ENCODE measurements at regions not wholly inside any gene's neighbourhood (a gene's known extent, or its start where the extent isn't known, plus 50 kb on each side); places are given as distances from the start of the nearest gene placed in this dataset.

DNA sequence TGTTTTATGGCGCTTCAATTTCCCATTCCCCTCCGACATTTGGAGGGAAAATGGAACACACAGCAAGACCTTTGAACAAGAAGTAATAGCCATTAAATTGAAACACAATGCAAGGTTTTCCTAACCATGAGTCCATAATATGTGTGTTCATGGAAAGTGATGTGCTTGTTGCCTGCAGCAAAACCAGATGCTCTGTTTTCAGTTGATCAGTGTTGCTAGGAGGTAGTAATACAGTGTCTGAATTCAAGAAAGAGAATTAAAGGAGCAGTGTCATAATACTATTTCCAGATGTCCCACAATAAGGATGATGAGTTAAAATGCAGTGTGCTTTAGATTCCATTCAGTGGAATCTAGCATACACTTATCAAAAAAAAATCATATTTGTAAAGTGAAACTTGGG, 637.4 kb upstream of the API5 start:
- Histone ChIP-seq H3K36me3 (ENCODE audit: control insufficient read depth, insufficient read depth, low read length) (no peaks in the 10 kb centered on the region), H3K27me3 (ENCODE audit: control insufficient read depth, insufficient read depth, low read length, poor library complexity, severe bottlenecking) (no peaks in the 10 kb centered on the region), H3K9me3 (ENCODE audit: control insufficient read depth, low read length) (no peaks in the 10 kb centered on the region), H3K4me3 (ENCODE audit: low read length) (no peak overlapping the region), H3K27ac (ENCODE audit: low read depth, low read length) (no peak overlapping the region), H3K4me1 (ENCODE audit: control insufficient read depth, insufficient read depth, low read length) (no peaks in the 10 kb centered on the region), H3K9ac (ENCODE audit: extremely low read depth, low read length, poor library complexity, severe bottlenecking) (no peak overlapping the region)
- Mint-ChIP-seq H3K4me3 (no peak overlapping the region), H3K27ac (no peak overlapping the region), H3K36me3 (ENCODE audit: low read depth) (no peaks in the 10 kb centered on the region), H3K4me1 (no peaks in the 10 kb centered on the region), H3K9me3 (no peaks in the 10 kb centered on the region), H3K27me3 (ENCODE audit: insufficient read depth) (no peaks in the 10 kb centered on the region)
- WGBS, 2 experiments (ENCODE audit: insufficient coverage in 1 of 2, insufficient read length in 1 of 2), result 96 to 100% methylated on average over 2 of the region's 2 CpGs
- DNase-seq, result no peak
- TF ChIP-seq, protein P1, sequence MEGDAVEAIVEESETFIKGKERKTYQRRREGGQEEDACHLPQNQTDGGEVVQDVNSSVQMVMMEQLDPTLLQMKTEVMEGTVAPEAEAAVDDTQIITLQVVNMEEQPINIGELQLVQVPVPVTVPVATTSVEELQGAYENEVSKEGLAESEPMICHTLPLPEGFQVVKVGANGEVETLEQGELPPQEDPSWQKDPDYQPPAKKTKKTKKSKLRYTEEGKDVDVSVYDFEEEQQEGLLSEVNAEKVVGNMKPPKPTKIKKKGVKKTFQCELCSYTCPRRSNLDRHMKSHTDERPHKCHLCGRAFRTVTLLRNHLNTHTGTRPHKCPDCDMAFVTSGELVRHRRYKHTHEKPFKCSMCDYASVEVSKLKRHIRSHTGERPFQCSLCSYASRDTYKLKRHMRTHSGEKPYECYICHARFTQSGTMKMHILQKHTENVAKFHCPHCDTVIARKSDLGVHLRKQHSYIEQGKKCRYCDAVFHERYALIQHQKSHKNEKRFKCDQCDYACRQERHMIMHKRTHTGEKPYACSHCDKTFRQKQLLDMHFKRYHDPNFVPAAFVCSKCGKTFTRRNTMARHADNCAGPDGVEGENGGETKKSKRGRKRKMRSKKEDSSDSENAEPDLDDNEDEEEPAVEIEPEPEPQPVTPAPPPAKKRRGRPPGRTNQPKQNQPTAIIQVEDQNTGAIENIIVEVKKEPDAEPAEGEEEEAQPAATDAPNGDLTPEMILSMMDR (conservative IDR thresholded peaks at IDR 0.05), result no peak

DNA sequence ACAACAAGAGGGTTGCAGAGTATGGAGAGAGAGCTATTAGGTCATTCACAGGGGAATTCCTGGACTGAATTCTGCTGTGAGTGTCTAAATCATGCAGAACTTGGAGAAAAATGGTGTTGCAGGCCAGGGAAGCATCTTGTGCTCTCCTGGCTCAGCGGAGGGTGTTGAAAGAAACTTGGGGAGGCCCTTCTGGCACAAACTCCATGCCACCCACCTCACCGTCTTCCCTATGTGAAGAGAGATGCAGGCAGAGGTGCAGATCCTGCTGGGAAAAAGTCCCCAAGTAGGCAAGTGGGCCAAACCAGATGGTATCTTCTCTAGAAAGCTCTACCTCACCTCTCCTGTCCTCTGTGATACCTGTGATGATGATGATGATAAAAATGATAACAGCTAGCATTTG, 604.3 kb upstream of the API5 start:
- Mint-ChIP-seq H3K36me3 (ENCODE audit: low read depth) (no peaks in the 10 kb centered on the region), H3K27me3 (ENCODE audit: insufficient read depth) (no peaks in the 10 kb centered on the region), H3K4me3 (no peak overlapping the region), H3K9me3 (peaks cover 14% of the 10 kb centered on the region), H3K27ac (no peak overlapping the region), H3K4me1 (peaks cover 2% of the 10 kb centered on the region)
- 77% methylated on average over 2 of the region's 2 CpGs; no CpG with 5 or more reads in 1 of the 2 experiments for WGBS, 2 experiments (ENCODE audit: insufficient coverage in 1 of 2, insufficient read length in 1 of 2)
- Histone ChIP-seq H3K4me3 (ENCODE audit: low read length) (no peak overlapping the region), H3K9me3 (ENCODE audit: control insufficient read depth, low read length) (no peaks in the 10 kb centered on the region), H3K4me1 (ENCODE audit: control insufficient read depth, insufficient read depth, low read length) (no peaks in the 10 kb centered on the region), H3K9ac (ENCODE audit: extremely low read depth, low read length, poor library complexity, severe bottlenecking) (no peak overlapping the region), H3K27me3 (ENCODE audit: control insufficient read depth, insufficient read depth, low read length, poor library complexity, severe bottlenecking) (no peaks in the 10 kb centered on the region), H3K27ac (ENCODE audit: low read depth, low read length) (no peak overlapping the region), H3K36me3 (ENCODE audit: control insufficient read depth, insufficient read depth, low read length) (no peaks in the 10 kb centered on the region)
- DNase-seq, result no peak
- TF ChIP-seq, protein P1 (conservative IDR thresholded peaks at IDR 0.05), result no peak

DNA sequence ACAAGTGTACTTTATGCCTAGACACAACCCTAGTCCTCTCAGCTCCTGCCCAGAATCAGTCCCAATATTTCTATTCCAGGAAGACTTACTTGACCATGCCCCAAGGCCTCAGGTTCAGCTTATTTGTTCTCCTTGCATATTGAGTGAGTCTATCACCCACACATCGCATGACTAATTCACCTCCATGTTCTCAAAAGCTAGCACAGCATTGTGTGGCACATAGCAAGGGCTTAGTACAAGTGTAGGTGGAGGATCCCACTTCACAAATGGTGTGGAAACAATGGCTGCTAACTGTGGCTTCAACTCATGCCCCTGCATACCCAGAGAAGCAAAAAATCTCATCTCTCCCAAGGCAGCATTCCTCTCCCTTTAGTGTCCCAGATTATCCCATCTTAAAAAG, 602.6 kb upstream of the API5 start:
- peaks cover 4% of the 10 kb centered on the region for H3K4me1 Mint-ChIP-seq
- no peaks in the 10 kb centered on the region for H3K27me3 ChIP-seq (ENCODE audit: control insufficient read depth, insufficient read depth, low read length, poor library complexity, severe bottlenecking)
- TF ChIP-seq, protein P1 (conservative IDR thresholded peaks at IDR 0.05), result no peak
- no peaks in the 10 kb centered on the region for H3K36me3 ChIP-seq (ENCODE audit: control insufficient read depth, insufficient read depth, low read length)
- no peaks in the 10 kb centered on the region for H3K4me1 ChIP-seq (ENCODE audit: control insufficient read depth, insufficient read depth, low read length)
- H3K36me3 Mint-ChIP-seq (ENCODE audit: low read depth), result no peaks in the 10 kb centered on the region
- H3K9me3 Mint-ChIP-seq, result peaks cover 9% of the 10 kb centered on the region
- H3K4me3 ChIP-seq (ENCODE audit: low read length), result no peak overlapping the region
- no peak overlapping the region for H3K27ac ChIP-seq (ENCODE audit: low read depth, low read length)
- WGBS, 2 experiments (ENCODE audit: insufficient coverage in 1 of 2, insufficient read length in 1 of 2), result 88% methylated on average over 1 of the region's 1 CpG; no CpG with 5 or more reads in 1 of the 2 experiments
- H3K27ac Mint-ChIP-seq, result no peak overlapping the region
- no peak overlapping the region for H3K4me3 Mint-ChIP-seq
- peak; percentile 38 for DNase-seq
- H3K9me3 ChIP-seq (ENCODE audit: control insufficient read depth, low read length), result no peaks in the 10 kb centered on the region
- no peaks in the 10 kb centered on the region for H3K27me3 Mint-ChIP-seq (ENCODE audit: insufficient read depth)
- H3K9ac ChIP-seq (ENCODE audit: extremely low read depth, low read length, poor library complexity, severe bottlenecking), result no peak overlapping the region
